ENCODE measurements at regions not wholly inside any gene's neighbourhood (a gene's known extent, or its start where the extent isn't known, plus 50 kb on each side); places are given as distances from the start of the nearest gene placed in this dataset.

GRCh38 chr12:46963191-46963590, 116.2 kb upstream of the PCED1B start:
- TF ChIP-seq CTCF (IDR thresholded peaks at IDR 0.05) (no peak), POLR2A (IDR thresholded peaks at IDR 0.05) (no peak)

Data from testis (tissue), 2 donors.